Right lobe of liver (tissue), 6 donors: ENCODE measurements at regions not wholly inside any gene's neighbourhood (a gene's known extent, or its start where the extent isn't known, plus 50 kb on each side); places are given as distances from the start of the nearest gene placed in this dataset.

Experiments
- ATAC-seq, 4 donors: fragments of 200-7000 bp; cut with Tn5 transposase; one replicate each; pipeline ENCODE4 v1.9.1; 2020; ENCODE audit warnings: mild to moderate bottlenecking in 4 of 4, moderate library complexity in 4 of 4
- DNase-seq, 3 donors: peaks; one replicate each; pipeline ENCODE4 v3.0.0-alpha.2; 2020
- H3K27ac ChIP-seq, 3 donors: fragments of 200-600 bp; one replicate each; pipeline ENCODE4 v1.8.0; 2022
- H3K27me3 ChIP-seq, 2 donors: fragments of 200-600 bp; one replicate each; pipeline ENCODE4 v1.8.0; 2022
- H3K36me3 ChIP-seq, 4 donors: fragments of 200-600 bp; sonication (generic) in 1 of 4; one replicate each; pipeline versions ENCODE4 v1.5.1 to v1.8.0; 2017 to 2022; ENCODE audit warnings: control low read depth in 1 of 4
- H3K4me1 ChIP-seq, 4 donors: fragments of 200-600 bp; sonication (generic) in 1 of 4; one replicate each; pipeline versions ENCODE4 v1.5.1 to v1.8.0; 2017 to 2022; ENCODE audit warnings: control low read depth in 1 of 4
- H3K4me3 ChIP-seq, 3 donors: fragments of 200-600 bp; one replicate each; pipeline ENCODE4 v1.8.0; 2022
- H3K9me3 ChIP-seq, 4 donors: fragments of 200-600 bp; sonication (generic) in 1 of 4; one replicate each; pipeline versions ENCODE4 v1.5.1 to v1.8.0; 2017 to 2022; ENCODE audit warnings: control low read depth in 1 of 4
- POLR2A ChIP-seq: fragments of 450-650 bp; IDR thresholded peaks from one replicate; pipeline ENCODE4 v1.6.1; 2017; ENCODE audit warnings: antibody characterized with exemption, mild to moderate bottlenecking
- WGBS: methylation state at CpG from one replicate; pipeline ENCODE4 v1.1.6; 2018; ENCODE audit warnings: low coverage, low lambda C conversion rate; ENCODE audit not compliant: insufficient coverage; ENCODE audit errors: missing lambda C conversion rate; 5-methylcytosine and 5-hydroxymethylcytosine counted together
- intact Hi-C, 2 donors: fragments of 100-400 bp; cut with DNase I; formaldehyde crosslinking; loops; one replicate each; pipeline versions ENCODE4 v1.11.2 to v1.14.1; 2022
- TF ChIP-seq, protein P1 (sequence below), 4 donors: fragments of 200-600 bp in 3 of 4; fragments of 450-650 bp in 1 of 4; IDR thresholded peaks; one replicate each; pipeline versions ENCODE4 v1.5.1 to v1.8.0; 2016 to 2022; ENCODE audit warnings: antibody characterized with exemption in 4 of 4, mild to moderate bottlenecking in 2 of 4
- donor health status: DM: no; HTN: yes; CAD: no.
- donor health status: DM: no; HTN: no; CAD: no.
- donor health status: DM: no; HTN: no; CAD: no.
- donor health status: DM: no; HTN: yes; CAD: no.
- donor health status: DM: no; HTN: yes; CAD: no.

DNA sequence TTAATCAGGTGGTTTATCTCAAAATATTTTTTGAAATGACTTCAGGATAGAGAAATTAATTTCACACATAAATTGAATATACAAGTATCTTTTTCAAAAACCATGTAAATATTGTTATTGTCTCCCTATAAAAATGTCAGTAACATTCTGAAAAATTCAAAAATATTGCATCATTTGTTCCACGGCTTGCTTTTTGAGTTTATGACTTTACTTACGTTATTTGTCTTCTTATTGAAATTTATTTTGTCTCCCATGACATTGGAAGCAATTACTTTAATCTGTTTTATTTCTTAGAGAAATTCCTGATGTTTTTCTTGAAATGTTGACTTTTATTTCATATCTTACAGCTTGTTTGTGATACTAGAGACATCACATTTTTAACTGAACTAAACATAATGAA lies 56.9 kb upstream of the P2RY1 start:
- DNase-seq (no peak), ATAC-seq (no peak)
- Histone ChIP-seq H3K36me3 (no peaks in the 10 kb centered on the region), H3K27ac (no peak overlapping the region), H3K4me3 (no peak overlapping the region), H3K4me1 (no peaks in the 10 kb centered on the region), H3K27me3 (no peaks in the 10 kb centered on the region), H3K9me3 (no peaks in the 10 kb centered on the region)
- intact Hi-C loops: no loop called here
- WGBS: 72% methylated on average over 2 of the region's 2 CpGs
- TF ChIP-seq, protein P1, sequence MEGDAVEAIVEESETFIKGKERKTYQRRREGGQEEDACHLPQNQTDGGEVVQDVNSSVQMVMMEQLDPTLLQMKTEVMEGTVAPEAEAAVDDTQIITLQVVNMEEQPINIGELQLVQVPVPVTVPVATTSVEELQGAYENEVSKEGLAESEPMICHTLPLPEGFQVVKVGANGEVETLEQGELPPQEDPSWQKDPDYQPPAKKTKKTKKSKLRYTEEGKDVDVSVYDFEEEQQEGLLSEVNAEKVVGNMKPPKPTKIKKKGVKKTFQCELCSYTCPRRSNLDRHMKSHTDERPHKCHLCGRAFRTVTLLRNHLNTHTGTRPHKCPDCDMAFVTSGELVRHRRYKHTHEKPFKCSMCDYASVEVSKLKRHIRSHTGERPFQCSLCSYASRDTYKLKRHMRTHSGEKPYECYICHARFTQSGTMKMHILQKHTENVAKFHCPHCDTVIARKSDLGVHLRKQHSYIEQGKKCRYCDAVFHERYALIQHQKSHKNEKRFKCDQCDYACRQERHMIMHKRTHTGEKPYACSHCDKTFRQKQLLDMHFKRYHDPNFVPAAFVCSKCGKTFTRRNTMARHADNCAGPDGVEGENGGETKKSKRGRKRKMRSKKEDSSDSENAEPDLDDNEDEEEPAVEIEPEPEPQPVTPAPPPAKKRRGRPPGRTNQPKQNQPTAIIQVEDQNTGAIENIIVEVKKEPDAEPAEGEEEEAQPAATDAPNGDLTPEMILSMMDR (IDR thresholded peaks at IDR 0.05): no peak

DNA sequence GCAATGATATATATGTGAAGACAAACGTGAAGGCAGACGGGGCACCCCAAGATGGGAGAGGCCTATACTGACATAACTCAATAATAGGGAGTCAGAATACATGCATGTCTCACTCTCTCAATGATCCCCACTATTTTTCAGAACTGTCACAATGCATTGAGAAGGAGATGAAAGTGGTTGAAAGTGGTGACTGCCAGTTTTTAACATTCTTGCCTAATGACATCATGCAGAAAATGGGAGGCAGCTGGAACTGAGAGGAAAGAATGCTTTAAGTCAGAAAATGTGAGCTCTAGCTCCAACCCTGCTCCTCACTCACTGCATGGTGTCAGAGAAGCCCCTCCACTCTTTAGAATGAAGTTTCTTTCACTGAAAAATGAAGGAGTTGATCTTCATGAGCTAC lies 55.3 kb upstream of the P2RY1 start:
- Histone ChIP-seq H3K27ac (no peak overlapping the region), H3K36me3 (no peaks in the 10 kb centered on the region), H3K4me3 (no peak overlapping the region), H3K9me3 (no peaks in the 10 kb centered on the region), H3K4me1 (no peaks in the 10 kb centered on the region), H3K27me3 (no peaks in the 10 kb centered on the region)
- DNase-seq (no peak), ATAC-seq (no peak)
- intact Hi-C loops: no loop called here
- 42% methylated on average over 2 of the region's 2 CpGs for WGBS
- TF ChIP-seq POLR2A: no peak
- TF ChIP-seq, protein P1 (IDR thresholded peaks at IDR 0.05): no peak

DNA sequence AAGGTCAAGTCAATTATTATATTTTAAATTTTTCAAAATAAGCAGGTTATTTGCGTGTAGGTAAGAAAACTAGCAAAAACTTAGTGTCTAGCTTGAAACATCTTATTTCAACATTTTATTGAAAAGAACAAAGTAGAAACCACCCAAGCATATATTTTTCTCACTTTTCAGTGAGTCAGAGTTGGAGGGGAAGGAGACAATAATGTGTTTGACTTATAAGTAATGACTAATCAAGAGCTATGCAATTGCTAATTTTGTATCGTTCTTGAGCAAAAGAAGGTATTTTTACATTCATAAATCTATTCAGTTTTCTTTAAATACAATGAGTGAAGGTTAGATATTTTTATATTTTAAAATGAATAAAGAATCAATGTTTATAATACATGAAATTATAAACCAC lies 54.4 kb upstream of the P2RY1 start:
- WGBS: 93% methylated on average over 2 of the region's 2 CpGs
- intact Hi-C loops: no loop called here
- TF ChIP-seq, protein P1 (IDR thresholded peaks at IDR 0.05): no peak
- no peak for TF ChIP-seq POLR2A
- H3K9me3 ChIP-seq: no peaks in the 10 kb centered on the region
- DNase-seq: no peak
- no peak overlapping the region for H3K4me3 ChIP-seq
- H3K27ac ChIP-seq: no peak overlapping the region
- no peaks in the 10 kb centered on the region for H3K36me3 ChIP-seq
- no peaks in the 10 kb centered on the region for H3K4me1 ChIP-seq
- no peaks in the 10 kb centered on the region for H3K27me3 ChIP-seq
- ATAC-seq: no peak

DNA sequence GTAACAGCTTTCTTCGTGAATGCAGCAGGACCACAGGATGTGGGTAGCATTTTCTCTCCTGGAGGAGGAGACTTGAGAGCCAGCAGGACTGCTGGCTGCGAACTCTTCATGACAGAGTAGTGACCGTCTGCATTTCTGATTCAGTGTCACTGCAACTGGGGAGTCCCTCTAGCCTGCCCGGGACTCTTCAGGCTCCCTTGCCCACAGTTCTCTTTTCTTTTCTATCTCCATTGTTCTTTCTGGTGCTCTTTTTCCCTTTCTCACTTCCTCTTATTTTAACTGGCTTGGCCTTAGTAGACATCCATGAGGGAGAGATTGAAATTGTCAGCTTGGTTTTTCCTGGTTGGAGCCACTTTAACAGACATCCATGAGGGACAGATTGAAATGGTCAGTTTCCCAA lies 49.9 kb upstream of the P2RY1 start:
- Histone ChIP-seq H3K4me1 (no peaks in the 10 kb centered on the region), H3K4me3 (no peak overlapping the region), H3K27me3 (no peaks in the 10 kb centered on the region), H3K27ac (no peak overlapping the region), H3K36me3 (no peaks in the 10 kb centered on the region), H3K9me3 (no peaks in the 10 kb centered on the region)
- intact Hi-C loops: no loop called here
- TF ChIP-seq, protein P1 (IDR thresholded peaks at IDR 0.05): no peak
- no peak for TF ChIP-seq POLR2A
- no peak for ATAC-seq
- DNase-seq: no peak
- WGBS: 29% methylated on average over 2 of the region's 4 CpGs
